Right atrium auricular region (tissue), 2 donors: ENCODE measurements at regions not wholly inside any gene's neighbourhood (a gene's known extent, or its start where the extent isn't known, plus 50 kb on each side); places are given as distances from the start of the nearest gene placed in this dataset.
"Not testable (repeated sequence)": the region's sequence is repeated elsewhere in the genome, so short reads cannot be mapped to it uniquely, and the experiment has no call there.

Source experiments
- DNase-seq: peaks from one replicate; pipeline ENCODE4 v3.0.0-alpha.2; 2019; ENCODE audit warnings: low spot score
- H3K27ac ChIP-seq, 2 donors: fragments of 200-600 bp; sonication (generic); 1 replicate in 1 of 2; 2 replicates in 1 of 2; pipeline ENCODE4 v1.5.1; 2016 to 2019
- H3K27me3 ChIP-seq, 2 donors: fragments of 200-600 bp; sonication (generic); one replicate each; pipeline versions ENCODE4 v1.5.1 to v1.6.0; 2017 to 2019
- H3K36me3 ChIP-seq: fragments of 200-600 bp; sonication (generic); one replicate; pipeline ENCODE4 v1.5.1; 2016
- H3K4me1 ChIP-seq, 2 donors: fragments of 200-600 bp; sonication (generic); one replicate each; pipeline versions ENCODE4 v1.5.1 to v1.6.0; 2017 to 2019
- H3K4me3 ChIP-seq, 2 donors: fragments of 200-600 bp; sonication (generic); 1 replicate in 1 of 2; 2 replicates in 1 of 2; pipeline ENCODE4 v1.5.1; 2017 to 2019; ENCODE audit warnings: mild to moderate bottlenecking in 1 of 2, moderate library complexity in 1 of 2
- H3K9me3 ChIP-seq, 2 donors: fragments of 200-600 bp; sonication (generic); one replicate each; pipeline ENCODE4 v1.5.1; 2019
- TF ChIP-seq, protein P1 (sequence below), 2 donors: fragments of 200-600 bp; sonication (generic); IDR thresholded peaks; one replicate each; pipeline ENCODE4 v1.5.1; 2019; ENCODE audit warnings: antibody characterized with exemption in 2 of 2

DNA sequence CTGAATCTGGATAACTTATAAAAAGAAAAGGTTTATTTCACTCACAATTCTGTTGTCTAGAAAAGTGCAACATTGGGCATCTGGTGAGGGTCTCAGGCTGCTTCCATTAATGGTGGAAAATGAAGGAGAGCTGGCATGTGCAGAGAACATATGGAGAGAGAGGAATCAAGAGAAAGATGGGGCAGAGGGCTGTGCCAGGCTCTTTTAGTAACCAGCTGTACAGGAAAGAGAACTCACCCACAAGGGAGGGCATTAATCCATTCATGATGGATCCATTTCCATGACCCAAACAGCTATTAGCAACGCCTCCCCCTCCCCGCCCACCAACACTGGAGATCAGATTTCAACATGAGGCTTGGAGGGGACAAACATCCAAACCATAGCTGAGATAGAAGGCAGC lies 61.7 kb upstream of the LYZL1 start:
- Histone ChIP-seq H3K27ac (no peak overlapping the region), H3K36me3 (no peaks in the 10 kb centered on the region), H3K27me3 (no peaks in the 10 kb centered on the region), H3K4me1 (no peaks in the 10 kb centered on the region), H3K4me3 (no peak overlapping the region), H3K9me3 (no peaks in the 10 kb centered on the region)
- TF ChIP-seq, protein P1, sequence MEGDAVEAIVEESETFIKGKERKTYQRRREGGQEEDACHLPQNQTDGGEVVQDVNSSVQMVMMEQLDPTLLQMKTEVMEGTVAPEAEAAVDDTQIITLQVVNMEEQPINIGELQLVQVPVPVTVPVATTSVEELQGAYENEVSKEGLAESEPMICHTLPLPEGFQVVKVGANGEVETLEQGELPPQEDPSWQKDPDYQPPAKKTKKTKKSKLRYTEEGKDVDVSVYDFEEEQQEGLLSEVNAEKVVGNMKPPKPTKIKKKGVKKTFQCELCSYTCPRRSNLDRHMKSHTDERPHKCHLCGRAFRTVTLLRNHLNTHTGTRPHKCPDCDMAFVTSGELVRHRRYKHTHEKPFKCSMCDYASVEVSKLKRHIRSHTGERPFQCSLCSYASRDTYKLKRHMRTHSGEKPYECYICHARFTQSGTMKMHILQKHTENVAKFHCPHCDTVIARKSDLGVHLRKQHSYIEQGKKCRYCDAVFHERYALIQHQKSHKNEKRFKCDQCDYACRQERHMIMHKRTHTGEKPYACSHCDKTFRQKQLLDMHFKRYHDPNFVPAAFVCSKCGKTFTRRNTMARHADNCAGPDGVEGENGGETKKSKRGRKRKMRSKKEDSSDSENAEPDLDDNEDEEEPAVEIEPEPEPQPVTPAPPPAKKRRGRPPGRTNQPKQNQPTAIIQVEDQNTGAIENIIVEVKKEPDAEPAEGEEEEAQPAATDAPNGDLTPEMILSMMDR (IDR thresholded peaks at IDR 0.05): no peak
- no peak for DNase-seq

- Histone ChIP-seq H3K9me3 (no peaks in the 10 kb centered on the region), H3K4me3 (no peak overlapping the region), H3K36me3 (no peaks in the 10 kb centered on the region), H3K27ac (no peak overlapping the region), H3K27me3 (no peaks in the 10 kb centered on the region), H3K4me1 (no peaks in the 10 kb centered on the region)
- TF ChIP-seq, protein P1 (IDR thresholded peaks at IDR 0.05): no peak
- no peak for DNase-seq
These were observed 60.3 kb upstream of the LYZL1 start for GRCh38 chr10:29228562-29228961.

GRCh38 chr10:29229258-29229705 lies 59.6 kb upstream of the LYZL1 start:
- no peak overlapping the region for H3K4me3 ChIP-seq
- no peak for DNase-seq
- H3K4me1 ChIP-seq: no peaks in the 10 kb centered on the region
- H3K36me3 ChIP-seq: no peaks in the 10 kb centered on the region
- H3K9me3 ChIP-seq: no peaks in the 10 kb centered on the region
- H3K27me3 ChIP-seq: no peaks in the 10 kb centered on the region
- H3K27ac ChIP-seq: no peak overlapping the region
- TF ChIP-seq, protein P1 (IDR thresholded peaks at IDR 0.05): no peak

GRCh38 chr10:29236910-29237309 lies 52.0 kb upstream of the LYZL1 start:
- not testable (repeated sequence) for H3K9me3 ChIP-seq, H3K4me1 ChIP-seq, H3K27ac ChIP-seq, H3K4me3 ChIP-seq, DNase-seq, H3K36me3 ChIP-seq, H3K27me3 ChIP-seq

DNA sequence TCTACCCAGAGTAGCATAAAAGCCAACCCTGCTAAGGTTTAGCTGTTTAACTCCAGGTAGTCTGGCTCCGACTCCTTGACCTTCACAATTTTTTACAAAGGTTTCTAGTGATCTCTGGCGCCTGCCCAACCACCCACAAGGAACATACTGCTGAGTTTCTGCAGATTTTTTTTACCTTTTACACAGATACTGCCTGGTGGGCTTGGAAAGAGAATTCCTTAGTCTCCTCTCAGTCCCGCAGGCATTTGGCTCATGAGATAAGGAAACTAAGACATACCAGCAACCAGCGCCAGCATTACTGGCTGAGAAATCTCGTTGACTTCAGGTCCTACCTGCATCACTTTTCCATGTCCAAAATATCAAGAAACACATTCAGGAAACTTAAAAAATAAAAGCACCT lies 51.1 kb upstream of the LYZL1 start:
- Histone ChIP-seq H3K9me3 (no peaks in the 10 kb centered on the region), H3K4me1 (no peaks in the 10 kb centered on the region), H3K36me3 (no peaks in the 10 kb centered on the region), H3K27me3 (no peaks in the 10 kb centered on the region), H3K27ac (no peak overlapping the region), H3K4me3 (no peak overlapping the region)
- TF ChIP-seq, protein P1 (IDR thresholded peaks at IDR 0.05): no peak
- no peak for DNase-seq

GRCh38 chr10:29238523-29239135 lies 50.2 kb upstream of the LYZL1 start:
- TF ChIP-seq, protein P1 (IDR thresholded peaks at IDR 0.05): no peak
- Histone ChIP-seq H3K36me3 (no peaks in the 10 kb centered on the region), H3K27ac (no peak overlapping the region), H3K4me1 (no peaks in the 10 kb centered on the region), H3K4me3 (no peak overlapping the region), H3K27me3 (no peaks in the 10 kb centered on the region), H3K9me3 (no peaks in the 10 kb centered on the region)
- no peak for DNase-seq
